GM23248 (cell line): ENCODE measurements at regions not wholly inside any gene's neighbourhood (a gene's known extent, or its start where the extent isn't known, plus 50 kb on each side); places are given as distances from the start of the nearest gene placed in this dataset.

Experiments
- DNase-seq: peaks from one replicate; pipeline ENCODE4 v3.0.0-alpha.2; 2015
- H2AFZ ChIP-seq: fragments of 200-600 bp; sonication (generic); 2 replicates; pipeline ENCODE4 v1.6.1; 2016; ENCODE audit warnings: antibody characterized with exemption
- H3F3A ChIP-seq: fragments of 200-600 bp; sonication (generic); 2 replicates; pipeline ENCODE4 v1.6.1; 2016; ENCODE audit warnings: mild to moderate bottlenecking, antibody characterized with exemption, mixed run types; ENCODE audit not compliant: insufficient read depth
- H3K27ac ChIP-seq: fragments of 200-600 bp; sonication (generic); 2 replicates; pipeline ENCODE4 v1.5.1; 2016; ENCODE audit warnings: mild to moderate bottlenecking
- H3K27me3 ChIP-seq: fragments of 200-600 bp; sonication (generic); replicated peaks from 2 replicates; pipeline ENCODE4 v1.6.1; 2016; ENCODE audit warnings: mild to moderate bottlenecking; ENCODE audit not compliant: insufficient read depth
- H3K36me3 ChIP-seq: fragments of 200-600 bp; sonication (generic); 2 replicates; pipeline ENCODE4 v1.6.1; 2016; ENCODE audit warnings: low read depth, mild to moderate bottlenecking
- H3K4me1 ChIP-seq: fragments of 200-600 bp; sonication (generic); 2 replicates; pipeline ENCODE4 v1.6.1; 2016; ENCODE audit warnings: mild to moderate bottlenecking; ENCODE audit not compliant: insufficient read depth
- H3K4me2 ChIP-seq: fragments of 200-600 bp; sonication (generic); one replicate; pipeline ENCODE4 v1.6.1; 2016; ENCODE audit warnings: mild to moderate bottlenecking; ENCODE audit not compliant: unreplicated experiment
- H3K4me3 ChIP-seq: fragments of 200-600 bp; sonication (generic); 2 replicates; pipeline ENCODE4 v1.5.1; 2016; ENCODE audit warnings: mild to moderate bottlenecking
- H3K79me2 ChIP-seq: fragments of 200-600 bp; sonication (generic); 2 replicates; pipeline ENCODE4 v1.6.1; 2016; ENCODE audit warnings: mild to moderate bottlenecking; ENCODE audit not compliant: insufficient read depth
- H3K9ac ChIP-seq: fragments of 200-600 bp; sonication (generic); 2 replicates; pipeline ENCODE4 v1.6.1; 2016; ENCODE audit warnings: mild to moderate bottlenecking
- H3K9me2 ChIP-seq: fragments of 200-600 bp; sonication (generic); 2 replicates; pipeline ENCODE4 v1.6.1; 2016; ENCODE audit warnings: mixed run types, mild to moderate bottlenecking, moderate library complexity; ENCODE audit not compliant: insufficient read depth
- H3K9me3 ChIP-seq: fragments of 200-600 bp; sonication (generic); one replicate; pipeline ENCODE4 v1.6.1; 2017; ENCODE audit warnings: low read depth
- H4K20me1 ChIP-seq: fragments of 200-600 bp; sonication (generic); 2 replicates; pipeline ENCODE4 v1.6.0; 2016; ENCODE audit not compliant: insufficient read depth
- EZH2 ChIP-seq: fragments of 200-600 bp; sonication (generic); IDR thresholded peaks from 2 replicates; pipeline ENCODE4 v1.6.1; 2018; ENCODE audit warnings: antibody characterized with exemption, mild to moderate bottlenecking; ENCODE audit not compliant: insufficient read depth, poor library complexity, severe bottlenecking
- EZH2phosphoT487 ChIP-seq: fragments of 200-600 bp; sonication (generic); IDR thresholded peaks from 2 replicates; pipeline ENCODE4 v1.6.1; 2018; ENCODE audit warnings: antibody characterized with exemption, moderate library complexity, mild to moderate bottlenecking, low read depth; ENCODE audit not compliant: insufficient read depth
- WGBS, 2 experiments: methylation state at CpG; one replicate each; pipeline ENCODE4 v1.1.6; 2015 to 2017; ENCODE audit warnings: low lambda C conversion rate in 2 of 2, low coverage in 1 of 2; ENCODE audit errors: missing lambda C conversion rate in 2 of 2; 5-methylcytosine and 5-hydroxymethylcytosine counted together
- in situ Hi-C: fragments of 300-500 bp; cut with MboI; formaldehyde crosslinking; loops from 2 replicates; pipeline ENCODE4 v1.15.0; 2020

GRCh38 chr2:147405651-147406050 is 439.2 kb upstream of the ACVR2A start:
- no peak for TF ChIP-seq EZH2
- no peak for TF ChIP-seq EZH2phosphoT487
- H3K4me1 ChIP-seq, result no peaks in the 10 kb centered on the region
- no peaks in the 10 kb centered on the region for H3K79me2 ChIP-seq
- no peaks in the 10 kb centered on the region for H4K20me1 ChIP-seq
- no peaks in the 10 kb centered on the region for H3K9me2 ChIP-seq
- H3K9me3 ChIP-seq, result no peaks in the 10 kb centered on the region
- whole genome bisulfite sequencing, 2 experiments, result 0 to 3% methylated on average over 1 of the region's 1 CpG
- in situ Hi-C loops, result no loop called here
- no peaks in the 10 kb centered on the region for H3F3A ChIP-seq
- no peak overlapping the region for H3K4me2 ChIP-seq
- no peak overlapping the region for H3K4me3 ChIP-seq
- peak; percentile 8 for DNase-seq
- H2AFZ ChIP-seq, result no peak overlapping the region
- H3K27ac ChIP-seq, result no peak overlapping the region
- no peaks in the 10 kb centered on the region for H3K36me3 ChIP-seq
- H3K9ac ChIP-seq, result no peak overlapping the region
- H3K27me3 ChIP-seq, result no peaks in the 10 kb centered on the region

GRCh38 chr2:147398996-147399395 is 445.8 kb upstream of the ACVR2A start:
- Histone ChIP-seq H3K9ac (no peak overlapping the region), H4K20me1 (no peaks in the 10 kb centered on the region), H3K4me3 (no peak overlapping the region), H3K4me1 (no peaks in the 10 kb centered on the region), H2AFZ (no peak overlapping the region), H3K79me2 (no peaks in the 10 kb centered on the region), H3K27ac (no peak overlapping the region), H3K9me2 (no peaks in the 10 kb centered on the region), H3K9me3 (no peaks in the 10 kb centered on the region), H3K4me2 (no peak overlapping the region), H3F3A (no peaks in the 10 kb centered on the region), H3K36me3 (no peaks in the 10 kb centered on the region), H3K27me3 (no peaks in the 10 kb centered on the region)
- in situ Hi-C loops, result no loop called here
- no peak for TF ChIP-seq EZH2phosphoT487
- no peak for TF ChIP-seq EZH2
- 40 to 42% methylated on average over 2 of the region's 2 CpGs for WGBS, 2 experiments
- no peak for DNase-seq

- H2AFZ ChIP-seq, result no peak overlapping the region
- DNase-seq, result no peak
- H3K4me1 ChIP-seq, result no peaks in the 10 kb centered on the region
- no peak overlapping the region for H3K4me3 ChIP-seq
- WGBS, 2 experiments, result 47 to 56% methylated on average over 2 of the region's 2 CpGs
- no peak overlapping the region for H3K4me2 ChIP-seq
- H3K27ac ChIP-seq, result no peak overlapping the region
- no peaks in the 10 kb centered on the region for H3K27me3 ChIP-seq
- in situ Hi-C loops, result no loop called here
- H3K79me2 ChIP-seq, result no peaks in the 10 kb centered on the region
- no peak overlapping the region for H3K9ac ChIP-seq
- TF ChIP-seq EZH2phosphoT487 (no peak), EZH2 (no peak)
- no peaks in the 10 kb centered on the region for H3K9me3 ChIP-seq
- no peaks in the 10 kb centered on the region for H3F3A ChIP-seq
- no peaks in the 10 kb centered on the region for H3K9me2 ChIP-seq
- no peaks in the 10 kb centered on the region for H3K36me3 ChIP-seq
- no peaks in the 10 kb centered on the region for H4K20me1 ChIP-seq
Measured at GRCh38 chr2:147398301-147398700, 446.5 kb upstream of the ACVR2A start.

GRCh38 chr2:147396890-147397289 is 447.9 kb upstream of the ACVR2A start:
- no peak overlapping the region for H3K4me3 ChIP-seq
- H3K9me2 ChIP-seq, result no peaks in the 10 kb centered on the region
- in situ Hi-C loops, result no loop called here
- no peaks in the 10 kb centered on the region for H3F3A ChIP-seq
- no peaks in the 10 kb centered on the region for H3K27me3 ChIP-seq
- H3K36me3 ChIP-seq, result no peaks in the 10 kb centered on the region
- H2AFZ ChIP-seq, result no peak overlapping the region
- H3K9ac ChIP-seq, result no peak overlapping the region
- H4K20me1 ChIP-seq, result no peaks in the 10 kb centered on the region
- no peaks in the 10 kb centered on the region for H3K4me1 ChIP-seq
- TF ChIP-seq EZH2 (no peak), EZH2phosphoT487 (no peak)
- H3K4me2 ChIP-seq, result no peak overlapping the region
- WGBS, 2 experiments, result 71 to 80% methylated on average over 3 of the region's 3 CpGs
- no peaks in the 10 kb centered on the region for H3K79me2 ChIP-seq
- no peak for DNase-seq
- no peaks in the 10 kb centered on the region for H3K9me3 ChIP-seq
- H3K27ac ChIP-seq, result no peak overlapping the region

- H3K4me3 ChIP-seq, result no peak overlapping the region
- no peak overlapping the region for H3K9ac ChIP-seq
- H3K4me2 ChIP-seq, result no peak overlapping the region
- H3K4me1 ChIP-seq, result no peaks in the 10 kb centered on the region
- H3K9me2 ChIP-seq, result no peaks in the 10 kb centered on the region
- no peaks in the 10 kb centered on the region for H3K79me2 ChIP-seq
- no peak for DNase-seq
- no peaks in the 10 kb centered on the region for H3F3A ChIP-seq
- no peak overlapping the region for H3K27ac ChIP-seq
- H4K20me1 ChIP-seq, result no peaks in the 10 kb centered on the region
- H3K9me3 ChIP-seq, result no peaks in the 10 kb centered on the region
- in situ Hi-C loops, result no loop called here
- no peaks in the 10 kb centered on the region for H3K27me3 ChIP-seq
- no peak overlapping the region for H2AFZ ChIP-seq
- TF ChIP-seq EZH2, result no peak
- no peak for TF ChIP-seq EZH2phosphoT487
- H3K36me3 ChIP-seq, result no peaks in the 10 kb centered on the region
Measured at GRCh38 chr2:147394179-147394790, 450.5 kb upstream of the ACVR2A start.
